ENCODE measurements at regions not wholly inside any gene's neighbourhood (a gene's known extent, or its start where the extent isn't known, plus 50 kb on each side); places are given as distances from the start of the nearest gene placed in this dataset.

DNA sequence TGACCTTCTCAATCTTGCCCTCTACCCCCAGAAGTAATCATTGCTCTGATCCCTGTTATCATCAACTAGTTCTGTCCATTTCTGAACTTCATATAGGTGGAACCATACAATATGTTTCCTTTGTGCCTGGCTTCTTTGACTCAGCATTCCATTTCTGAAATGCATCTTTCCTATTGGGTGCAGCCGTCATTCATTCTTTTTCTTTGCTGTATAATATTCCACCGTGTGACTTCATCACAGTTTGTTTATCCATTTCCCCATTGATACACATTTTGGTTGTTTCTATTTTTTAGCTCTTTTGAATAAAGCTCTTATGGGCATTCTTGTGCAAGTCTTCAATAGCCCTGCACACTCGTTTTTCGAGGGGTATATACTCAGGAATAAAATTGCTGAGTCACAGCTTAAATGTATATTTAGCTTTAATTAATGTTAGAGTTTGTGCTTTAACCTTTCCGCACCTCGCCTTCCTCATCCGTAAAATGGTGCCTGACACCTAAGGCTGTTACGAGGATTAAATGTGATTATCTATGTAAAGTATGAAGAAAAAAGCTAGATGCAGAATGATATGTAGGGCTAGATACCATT is 491.6 kb downstream of the MIAT start:
- no peak for DNase-seq (ENCODE audit: low spot score)

DNA sequence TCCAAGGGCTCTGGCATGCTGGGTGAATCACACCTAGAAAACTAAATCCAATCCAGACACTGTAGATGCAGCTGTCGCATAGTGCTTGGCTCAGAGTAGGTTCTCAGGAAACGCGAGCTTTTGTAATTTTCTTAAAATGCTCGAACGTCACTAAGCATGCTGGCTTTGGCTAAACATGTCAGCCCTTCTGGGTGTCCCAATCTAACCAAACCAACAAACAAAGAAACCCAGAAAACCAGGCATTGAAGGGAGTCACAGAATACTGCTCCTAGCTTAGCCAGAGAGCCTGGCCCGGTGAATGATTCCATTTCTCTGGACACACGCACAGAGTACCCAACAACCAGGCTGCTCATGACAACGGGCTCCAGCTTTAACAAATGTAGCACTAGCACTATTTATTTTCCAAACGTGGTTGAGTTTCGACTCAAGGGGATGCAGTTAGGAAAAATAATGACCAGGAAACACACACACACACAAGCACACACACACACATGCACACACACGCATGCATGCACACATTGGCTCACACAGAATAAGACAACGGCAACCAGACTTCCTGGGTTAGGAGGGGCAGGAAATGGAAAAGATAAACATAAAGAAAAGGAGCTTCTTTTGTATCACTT is 492.6 kb downstream of the MIAT start:
- no peak for DNase-seq (ENCODE audit: low spot score)

DNA sequence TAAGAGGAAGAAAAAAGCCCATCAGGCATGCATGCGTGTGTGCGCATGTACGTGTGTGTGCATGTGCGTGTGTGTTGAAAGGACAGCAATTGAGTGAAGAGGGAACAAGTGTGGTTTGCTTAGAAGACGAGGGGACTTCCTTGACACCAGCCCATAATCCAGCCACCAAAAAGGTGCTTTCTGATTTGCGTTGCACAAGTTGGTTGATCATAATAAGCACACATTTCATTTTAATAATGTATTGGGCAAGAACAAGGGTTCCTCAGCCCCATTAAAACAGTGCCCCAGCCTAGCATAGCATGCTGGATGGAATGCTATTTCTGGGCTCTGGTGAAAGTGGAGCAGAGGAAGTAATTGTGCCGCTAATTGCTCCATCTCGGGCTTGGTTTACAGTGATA is 493.2 kb downstream of the MIAT start:
- DNase-seq (ENCODE audit: low spot score): no peak

DNA sequence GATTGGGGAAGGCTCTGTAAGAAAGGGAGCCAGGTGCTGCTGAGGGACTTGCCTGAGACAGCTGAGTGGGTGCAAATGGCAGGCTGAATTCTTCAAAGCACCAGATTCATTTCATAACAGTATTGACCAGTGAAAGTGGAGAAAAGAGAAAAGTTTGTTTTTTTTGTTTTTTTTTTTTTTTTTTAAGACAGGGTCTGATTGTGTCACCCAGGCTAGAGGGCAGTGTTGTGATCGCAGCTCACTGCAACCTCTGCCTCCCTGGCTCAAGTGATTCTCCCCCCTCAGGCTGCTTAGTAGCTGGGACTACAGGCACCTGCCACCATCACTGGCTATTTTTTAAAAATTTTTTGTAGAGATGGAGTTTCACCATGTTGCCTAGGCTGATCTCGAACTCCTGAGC is 494.0 kb downstream of the MIAT start:
- DNase-seq (ENCODE audit: low spot score): no peak

DNA sequence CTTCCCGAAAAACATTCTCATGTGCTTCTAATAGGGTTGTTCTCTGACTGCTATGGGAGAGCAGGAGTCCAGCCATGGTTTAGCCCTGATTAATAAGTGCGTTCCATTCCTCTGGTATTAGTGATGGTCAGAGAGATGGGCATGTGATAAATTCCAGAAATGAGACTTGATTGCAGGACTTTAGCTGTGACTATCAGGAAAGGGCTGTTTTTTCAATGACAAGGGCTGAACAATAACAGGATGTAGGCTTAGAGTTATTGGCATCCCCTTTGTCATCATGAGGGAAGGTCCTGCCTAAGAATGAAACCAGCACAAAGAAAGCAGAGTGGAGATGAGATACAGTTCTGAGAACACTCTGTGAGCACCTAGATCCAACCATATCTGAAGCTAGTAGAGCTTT is 494.6 kb downstream of the MIAT start:
- no peak for DNase-seq (ENCODE audit: low spot score)

DNA sequence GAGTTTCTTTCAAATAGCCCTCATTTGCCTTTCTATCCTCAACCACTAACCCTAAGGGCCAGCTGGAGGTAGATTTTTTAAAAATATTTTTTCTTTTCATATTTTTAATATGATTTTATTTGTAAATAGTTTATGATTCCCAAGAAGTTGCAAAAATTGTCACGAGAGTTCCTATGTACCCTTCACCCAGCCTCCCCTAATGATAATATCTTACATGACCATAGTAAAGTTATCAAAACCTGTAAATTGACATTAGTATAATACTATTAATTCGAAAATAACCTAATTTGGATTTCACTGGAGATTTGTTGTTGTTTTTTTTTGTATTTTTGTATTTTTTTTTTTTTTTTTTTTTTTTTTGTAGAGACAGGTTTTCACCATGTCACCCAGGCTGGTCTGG is 495.5 kb downstream of the MIAT start:
- no peak for DNase-seq (ENCODE audit: low spot score)

DNA sequence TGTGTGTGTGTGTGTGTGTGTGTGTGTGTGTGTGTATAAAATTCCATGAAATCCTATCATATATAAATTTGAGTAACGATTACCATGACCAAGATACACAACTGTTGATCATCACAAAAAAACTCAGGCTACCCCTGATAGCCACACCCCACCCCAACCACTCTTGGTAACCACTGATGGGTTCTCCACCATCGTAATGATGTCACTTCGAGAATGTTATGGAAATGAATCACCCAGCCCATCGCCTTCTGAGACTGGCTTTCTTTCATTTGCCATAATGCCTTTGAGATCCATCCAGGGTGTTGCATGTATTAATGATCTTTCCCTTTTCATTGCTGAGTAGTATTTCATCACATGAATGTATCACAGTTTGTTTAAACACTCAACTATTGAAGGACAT is 496.0 kb downstream of the MIAT start:
- DNase-seq (ENCODE audit: low spot score): no peak

DNA sequence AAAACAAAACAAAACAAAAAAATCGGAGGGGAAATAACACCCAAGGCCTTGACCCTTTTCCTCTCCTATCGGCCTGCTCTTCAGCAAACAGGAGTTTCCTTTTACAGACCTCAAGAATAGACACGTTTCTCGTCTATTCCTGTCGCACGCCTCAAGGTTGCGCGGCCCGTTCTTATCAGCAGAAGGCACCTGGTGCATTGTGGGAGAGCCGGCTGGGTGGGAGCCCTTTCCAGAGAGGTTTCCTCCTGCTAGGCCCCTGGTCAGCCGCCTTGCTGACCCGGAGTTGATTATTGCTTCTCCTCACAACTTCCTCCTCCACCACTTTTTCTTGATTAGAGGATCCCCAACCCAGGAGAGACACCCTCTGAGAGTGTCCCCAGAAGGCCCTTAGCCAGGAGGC is 497.3 kb downstream of the MIAT start:
- DNase-seq (ENCODE audit: low spot score): no peak

DNA sequence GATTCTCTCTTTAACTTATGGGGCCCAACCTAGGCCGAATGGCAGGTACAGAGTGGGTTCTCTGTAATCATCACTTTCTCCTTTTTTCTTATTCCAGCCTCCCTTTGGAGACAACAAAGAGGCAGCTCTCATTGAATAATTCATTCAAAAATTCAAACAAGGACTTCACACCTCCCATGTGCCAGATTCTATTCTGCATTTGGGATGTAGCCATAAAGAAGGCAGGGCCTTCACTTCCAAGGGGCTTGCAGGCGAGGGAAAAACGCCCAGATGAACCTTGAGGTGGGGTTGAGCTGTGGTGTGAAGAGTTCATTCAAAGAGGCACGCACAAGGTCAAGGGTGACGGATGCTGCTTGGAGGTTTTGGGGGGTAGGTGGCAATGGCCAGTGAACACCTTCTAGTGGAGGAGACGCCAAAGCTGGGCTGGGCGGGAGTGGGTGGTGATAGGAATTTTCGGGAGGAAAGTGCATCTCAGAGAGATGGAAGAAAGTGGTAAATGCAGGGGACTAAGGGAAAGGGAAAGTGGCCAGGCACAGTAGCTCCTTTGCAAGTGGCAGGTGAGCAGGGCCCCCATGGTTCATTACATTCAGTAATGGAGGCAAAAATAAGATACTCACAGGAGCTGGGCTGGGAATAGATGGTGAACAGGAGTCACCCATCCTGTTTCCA is 499.6 kb downstream of the MIAT start:
- no peak for DNase-seq (ENCODE audit: low spot score)

DNA sequence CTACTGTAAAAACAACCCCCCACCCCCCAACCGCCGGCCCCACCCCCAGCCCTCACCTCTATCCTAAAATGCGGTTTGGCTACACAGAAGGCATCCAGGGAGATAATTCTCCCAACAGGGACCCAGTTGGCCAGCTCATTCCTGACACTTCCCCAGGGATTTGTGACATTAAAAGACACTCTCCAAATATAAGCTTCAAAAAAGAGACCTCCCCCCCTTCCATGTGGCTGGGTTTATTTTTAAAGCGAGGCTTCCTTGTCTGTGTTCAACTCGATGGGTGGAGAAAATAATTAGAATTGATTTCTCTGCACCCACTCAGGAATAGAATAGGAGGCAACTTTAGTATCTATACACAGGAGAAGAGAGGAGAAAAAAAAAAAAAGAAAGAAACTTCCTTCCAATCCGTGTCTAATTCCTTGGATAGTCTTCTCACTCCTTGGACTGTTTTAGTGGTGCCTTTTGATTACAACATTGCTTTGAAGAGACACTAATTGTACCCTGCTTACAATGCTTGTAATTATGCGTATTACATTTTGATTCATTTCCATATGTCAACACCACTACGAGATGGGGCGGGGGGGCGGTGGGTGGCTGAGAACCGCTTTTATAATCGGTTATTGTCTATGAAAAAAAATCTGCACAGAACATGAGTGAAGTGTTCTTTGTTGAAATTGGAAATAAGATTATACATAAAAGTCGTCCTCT is 500.4 kb downstream of the MIAT start:
- DNase-seq (ENCODE audit: low spot score): no peak

DNA sequence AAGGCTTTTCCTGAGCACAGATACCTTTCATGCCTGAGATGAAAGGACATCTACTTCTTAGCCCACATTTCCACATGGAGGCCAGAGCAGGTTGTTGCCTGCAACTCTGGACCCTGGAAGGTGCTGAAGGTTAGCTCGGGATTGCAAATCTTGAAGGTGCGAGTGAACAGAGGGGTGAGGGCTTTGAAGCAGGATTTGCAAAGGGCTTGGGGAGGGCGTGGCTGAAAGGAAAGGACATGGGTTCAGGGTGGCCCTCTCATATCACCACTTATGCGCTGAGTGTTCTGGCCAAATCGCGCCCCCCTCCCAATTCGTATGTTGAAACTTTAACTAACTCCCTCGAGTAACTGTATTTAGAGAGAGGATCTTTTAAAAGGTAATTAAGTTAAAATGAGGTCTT is 501.6 kb downstream of the MIAT start:
- no peak for DNase-seq (ENCODE audit: low spot score)

DNA sequence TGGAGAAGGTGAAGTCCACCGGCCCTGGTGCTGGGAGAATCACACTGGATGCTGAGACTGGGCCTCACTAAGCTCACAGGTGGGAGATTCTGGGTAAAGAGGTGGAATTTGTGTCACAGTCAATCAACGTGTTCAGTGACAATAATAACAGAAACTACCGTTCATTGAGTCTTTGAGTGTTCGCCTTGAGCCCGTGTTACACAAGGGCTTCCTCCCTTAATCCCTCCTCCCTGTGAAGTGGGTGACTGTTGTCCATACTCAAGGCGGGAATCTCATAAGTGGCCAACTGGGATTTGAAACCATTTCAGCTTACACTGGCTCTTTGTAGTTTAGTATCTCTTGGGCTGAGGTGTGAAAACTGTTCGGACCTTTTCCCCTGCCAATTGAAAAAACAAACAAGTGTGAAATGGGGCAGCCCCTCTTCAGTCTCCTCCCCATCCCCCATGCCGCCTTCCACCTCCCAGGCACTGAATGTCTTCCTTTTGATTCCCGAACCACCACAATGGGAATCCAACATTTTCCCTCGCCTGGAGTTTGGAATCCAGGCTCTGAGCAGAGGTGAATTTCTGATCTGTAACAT is 502.4 kb downstream of the MIAT start:
- DNase-seq (ENCODE audit: low spot score): no peak

DNA sequence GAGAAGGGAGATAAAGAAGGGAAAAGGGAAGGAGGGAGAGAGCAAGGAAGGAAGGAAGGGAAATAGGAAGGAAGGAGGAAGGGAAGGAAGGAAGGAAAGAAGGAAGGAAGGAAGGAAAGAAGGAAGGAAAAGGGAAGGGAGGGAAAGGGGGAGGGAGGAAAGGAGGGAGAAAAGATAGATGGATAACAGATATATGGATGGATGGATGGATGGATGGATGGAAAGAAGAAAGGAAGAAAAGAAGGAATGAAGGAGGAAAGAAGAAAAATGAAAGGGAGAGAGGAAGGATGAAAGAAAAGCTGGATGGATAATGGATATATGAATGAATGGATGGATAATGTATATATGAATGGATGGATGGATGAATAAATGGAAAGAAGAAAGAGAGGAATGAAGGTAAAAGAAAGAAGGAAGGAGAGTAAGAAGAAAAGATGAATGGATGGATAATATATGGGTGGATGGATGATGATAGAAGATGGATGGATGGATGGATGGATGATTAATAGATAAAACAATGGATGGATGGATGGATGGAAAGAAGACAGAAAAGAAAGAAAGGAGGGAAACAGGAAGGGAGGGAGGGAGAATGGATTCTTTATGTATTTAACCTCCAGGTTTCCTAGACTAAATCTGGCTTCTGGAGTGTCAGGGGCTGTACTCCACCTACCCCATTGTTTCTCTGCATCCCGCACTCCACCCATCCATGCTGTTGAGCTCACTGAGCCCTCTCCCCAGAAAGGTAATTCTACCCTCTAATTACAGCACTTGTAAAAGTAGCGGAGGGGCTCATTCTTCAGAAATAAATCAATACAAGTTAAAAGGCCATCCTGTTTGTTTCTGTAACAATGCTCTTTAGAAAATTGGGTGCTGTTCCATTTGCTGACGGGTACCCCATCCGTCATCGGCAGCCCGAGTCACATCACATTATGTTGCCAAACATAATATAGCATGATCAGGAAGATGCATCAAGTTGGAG is 506.1 kb downstream of the MIAT start:
- DNase-seq (ENCODE audit: low spot score): no peak

DNA sequence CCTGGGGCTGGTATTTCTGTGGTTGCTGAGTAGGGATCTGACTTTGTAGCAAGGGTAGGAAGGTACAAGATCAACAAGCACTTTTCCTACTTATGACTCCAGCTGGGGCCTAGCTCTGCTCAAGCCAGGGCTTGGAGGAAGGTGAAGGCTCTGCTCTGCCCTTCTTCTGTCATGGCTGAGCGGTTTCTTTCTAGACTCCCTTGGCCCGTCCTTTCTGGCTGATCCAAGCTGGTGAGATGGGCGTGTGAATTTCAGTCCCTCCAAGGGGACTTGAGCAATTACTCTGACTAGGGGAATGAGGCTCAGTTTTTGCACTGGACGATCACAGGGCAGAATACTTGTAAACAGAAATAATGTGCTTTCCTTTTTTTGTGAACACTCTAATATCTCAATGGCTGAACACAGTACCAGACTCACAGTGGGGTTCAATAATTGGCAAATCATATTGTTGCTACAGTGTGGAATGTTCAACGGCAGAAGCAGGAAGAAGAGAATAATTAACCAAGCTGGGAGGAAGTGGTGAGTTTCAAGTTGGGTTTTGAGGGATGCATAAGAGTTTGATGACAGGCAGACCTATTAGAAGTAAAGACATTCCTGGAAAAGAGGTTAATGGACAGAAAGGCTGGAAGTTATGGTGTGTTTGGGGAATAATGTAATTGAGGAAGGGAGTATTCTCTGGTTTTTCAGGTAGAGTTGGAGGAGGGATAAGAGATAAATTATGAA is 507.6 kb downstream of the MIAT start:
- no peak for DNase-seq (ENCODE audit: low spot score)

DNA sequence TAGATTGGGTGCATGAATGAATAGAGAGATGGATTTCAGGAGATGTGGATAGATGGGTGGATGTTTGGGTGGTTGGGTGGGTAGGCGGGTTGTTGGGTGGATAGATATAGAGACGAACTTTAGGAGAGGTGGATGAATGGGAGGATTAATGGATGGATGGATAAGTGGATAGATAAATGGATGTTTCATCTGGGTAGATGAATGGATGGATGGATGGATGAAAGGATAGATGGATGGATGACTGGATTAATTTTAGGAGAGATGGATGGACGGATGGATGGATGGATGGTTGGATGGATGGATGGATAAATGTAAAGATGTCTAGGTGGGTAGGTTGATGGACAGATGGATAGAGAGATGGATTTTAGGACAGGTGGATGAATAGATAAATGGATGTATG is 511.3 kb downstream of the MIAT start:
- no peak for DNase-seq (ENCODE audit: low spot score)

DNA sequence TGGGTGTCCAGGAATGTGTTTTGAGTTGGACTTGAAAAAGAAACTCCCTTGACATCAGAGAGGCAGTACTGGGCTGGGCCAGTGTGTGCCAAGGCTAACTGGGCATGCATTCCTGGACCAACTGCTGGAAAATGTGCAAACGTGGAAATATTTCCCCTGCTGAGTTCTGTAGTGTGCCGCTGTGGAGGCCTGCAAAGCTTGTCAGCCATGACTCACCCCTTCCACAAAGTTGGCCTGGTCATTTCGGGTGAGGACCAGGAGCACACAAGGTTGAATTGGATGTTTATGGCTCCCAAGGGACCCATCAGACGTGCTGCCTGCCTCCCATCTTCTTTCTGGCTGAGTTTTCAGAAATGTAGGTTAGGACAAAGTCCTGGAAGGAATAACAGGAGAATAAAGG is 513.1 kb downstream of the MIAT start:
- no peak for DNase-seq (ENCODE audit: low spot score)

DNA sequence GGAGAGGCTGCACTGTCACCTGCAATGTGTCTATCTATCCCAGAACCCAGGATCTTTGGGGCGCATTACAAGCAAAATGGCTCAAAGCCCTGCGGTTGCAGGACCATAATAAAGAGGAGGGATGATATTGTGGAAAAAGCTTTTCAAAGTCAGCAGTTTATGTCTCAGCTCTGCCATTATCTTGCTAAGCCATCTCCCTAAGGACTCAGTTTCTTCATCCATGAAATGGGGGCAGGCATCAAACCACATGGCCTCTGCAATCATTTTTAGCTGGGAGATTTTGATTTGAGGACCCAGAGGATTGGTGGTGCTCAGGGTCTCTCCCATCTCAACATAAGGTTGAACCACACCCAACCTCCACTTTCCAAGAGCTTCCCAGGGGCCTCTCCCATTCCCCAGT is 513.8 kb downstream of the MIAT start:
- no peak for DNase-seq (ENCODE audit: low spot score)

DNA sequence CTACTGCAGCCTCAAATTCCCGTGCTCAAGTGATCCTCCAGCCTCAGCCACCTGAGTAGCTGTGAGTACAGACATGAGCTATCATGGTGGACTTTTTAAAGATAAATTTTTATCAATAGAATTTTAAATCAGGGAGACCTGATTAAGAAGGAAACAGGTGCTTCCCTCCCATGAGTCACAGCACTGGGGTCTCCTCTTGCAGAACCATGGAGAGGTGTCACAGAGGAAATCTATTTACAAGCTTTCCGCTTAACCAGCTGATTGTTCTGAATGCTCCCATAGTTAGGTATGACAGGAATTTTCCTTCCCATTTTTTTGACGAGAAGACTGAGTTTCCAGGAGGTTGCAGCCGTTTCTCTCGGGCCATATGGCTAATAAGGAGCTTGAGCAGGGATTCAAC is 516.1 kb downstream of the MIAT start:
- DNase-seq (ENCODE audit: low spot score): no peak

DNA sequence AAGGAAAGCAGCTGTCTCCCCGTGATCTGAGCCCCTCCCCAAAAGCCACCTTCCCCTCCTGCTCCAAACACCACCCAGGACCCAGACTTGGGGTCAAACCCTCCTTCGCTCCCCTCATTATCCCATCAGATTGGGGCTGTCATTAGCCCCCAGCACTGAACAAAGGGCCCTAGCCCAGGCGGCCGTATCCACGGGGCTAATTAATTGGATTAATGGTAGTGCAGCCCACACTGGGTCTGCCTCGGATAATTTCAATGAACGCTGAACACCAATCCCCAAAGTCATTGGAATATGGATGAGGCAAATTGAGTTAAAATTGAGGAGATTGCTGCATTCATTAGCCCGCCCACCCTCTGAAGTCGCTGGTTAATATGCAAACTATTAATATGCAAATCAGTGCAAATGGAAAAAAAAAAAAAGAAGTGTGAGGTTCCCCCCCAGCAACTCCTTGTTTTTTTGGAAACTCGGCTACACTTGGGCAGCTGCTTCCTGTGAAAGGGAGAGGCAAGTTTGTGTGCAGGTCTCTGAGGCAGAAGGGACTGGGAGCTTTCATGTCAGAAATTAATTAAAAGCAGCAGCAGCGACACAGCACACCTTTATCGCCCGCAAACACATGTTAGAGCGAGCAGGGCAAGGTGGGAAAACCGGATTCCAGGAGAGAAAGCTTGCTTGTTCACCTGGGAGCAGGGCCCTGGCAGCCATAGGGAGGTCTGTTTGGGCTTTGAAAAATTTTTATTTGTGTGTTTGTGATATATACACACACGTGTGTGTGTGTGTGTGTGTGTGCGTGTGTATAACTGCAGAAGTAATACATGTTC is 517.8 kb downstream of the MIAT start:
- DNase-seq (ENCODE audit: low spot score): no peak

DNA sequence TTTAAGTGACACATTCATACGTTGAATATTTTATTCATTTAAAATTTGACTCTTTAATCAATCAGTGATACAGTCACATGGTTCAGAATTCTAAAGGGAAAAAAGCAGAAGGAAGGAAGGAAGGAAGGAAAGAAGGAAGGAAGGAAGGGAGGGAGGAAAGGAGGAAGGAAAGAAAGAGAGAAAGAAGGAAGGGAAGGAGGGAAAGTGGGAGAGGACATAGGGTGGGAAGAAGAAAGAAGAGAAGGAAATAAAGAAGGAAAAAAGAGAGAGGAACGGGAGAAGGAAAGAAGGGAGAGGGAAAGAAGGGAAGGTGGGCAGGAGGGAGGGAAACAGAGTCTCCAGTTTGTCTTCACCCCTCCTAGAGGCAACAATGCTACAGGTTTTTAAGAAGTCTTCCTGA is 518.6 kb downstream of the MIAT start:
- no peak for DNase-seq (ENCODE audit: low spot score)
